M059J (cell line): ENCODE measurements at regions not wholly inside any gene's neighbourhood (a gene's known extent, or its start where the extent isn't known, plus 50 kb on each side); places are given as distances from the start of the nearest gene placed in this dataset.
A peak's percentile ranks its signal among the peaks of the same experiment; 100 is the strongest.

Experiments used
- DNase-seq: peaks from one replicate; pipeline ENCODE4 v3.0.0-alpha.2; 2012; ENCODE audit warnings: low read depth

DNA sequence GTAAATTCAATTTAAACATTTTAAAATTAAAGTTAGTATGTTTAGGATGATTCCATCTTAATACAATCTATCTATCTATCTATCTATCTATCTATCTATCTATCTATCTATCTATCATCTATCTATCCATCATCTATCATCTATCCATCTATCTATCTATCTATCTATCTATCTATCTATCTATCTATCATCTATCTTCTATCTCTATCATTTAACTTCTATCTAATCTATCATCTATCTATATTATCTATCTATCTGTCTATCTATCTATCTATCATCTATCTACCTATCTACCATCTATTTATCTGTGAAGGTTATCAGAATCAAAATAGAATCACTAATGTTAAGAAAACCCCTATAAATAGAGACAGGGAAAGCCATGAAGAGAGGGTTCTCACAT lies 78.3 kb downstream of the RAMP3 start:
- DNase-seq: no peak

DNA sequence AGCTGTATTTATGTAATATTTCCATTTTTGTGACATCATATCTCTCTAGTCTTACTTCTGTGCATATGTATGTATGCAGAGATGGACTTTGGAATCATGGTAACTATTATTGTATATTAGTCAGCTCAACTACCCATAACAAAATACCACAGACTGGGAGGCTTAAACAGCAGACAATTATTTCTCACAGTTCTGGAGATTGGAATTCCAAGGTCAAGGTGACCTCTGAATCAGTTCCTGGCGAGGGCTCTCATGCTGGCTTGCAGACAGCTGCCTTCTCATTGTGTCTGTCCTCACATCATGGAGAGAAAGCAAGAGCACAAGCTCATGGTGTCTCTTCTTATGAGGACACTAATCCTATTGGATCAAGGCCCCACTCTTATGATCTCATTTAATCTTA lies 79.1 kb downstream of the RAMP3 start:
- DNase-seq: peak; percentile 45

DNA sequence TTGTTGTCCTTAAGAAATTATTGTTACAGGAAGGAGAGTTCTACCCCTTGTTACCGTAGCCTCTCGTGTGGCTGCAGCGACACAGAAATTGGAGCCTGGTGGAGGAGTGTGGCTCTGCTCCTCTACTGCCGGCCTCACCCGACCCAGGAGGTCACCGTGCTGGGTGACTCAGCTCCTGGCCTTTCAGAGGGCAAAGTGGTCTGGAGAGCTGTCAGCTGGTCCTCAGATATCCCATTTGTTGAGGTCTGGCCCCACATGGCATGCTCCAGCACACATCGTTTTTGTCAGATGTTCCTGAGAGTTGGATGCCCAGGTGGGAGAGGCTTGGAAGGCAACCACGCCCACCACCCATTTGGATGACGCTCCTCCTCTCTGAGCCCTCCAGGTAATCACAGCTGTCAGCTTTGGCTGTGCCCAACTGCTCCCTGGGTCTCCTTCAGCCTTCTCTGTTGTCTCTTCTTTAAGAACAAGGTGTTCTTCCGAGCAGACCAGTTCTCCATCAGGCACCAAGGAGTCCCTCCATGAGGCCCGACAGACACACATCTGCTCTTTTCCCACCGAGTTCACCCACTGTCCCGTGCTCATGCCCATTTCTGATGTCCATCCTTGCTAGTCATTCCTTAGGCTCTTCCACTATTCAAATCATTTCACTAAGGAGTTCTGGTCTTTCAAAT lies 80.3 kb downstream of the RAMP3 start:
- DNase-seq: peak; percentile 48

DNA sequence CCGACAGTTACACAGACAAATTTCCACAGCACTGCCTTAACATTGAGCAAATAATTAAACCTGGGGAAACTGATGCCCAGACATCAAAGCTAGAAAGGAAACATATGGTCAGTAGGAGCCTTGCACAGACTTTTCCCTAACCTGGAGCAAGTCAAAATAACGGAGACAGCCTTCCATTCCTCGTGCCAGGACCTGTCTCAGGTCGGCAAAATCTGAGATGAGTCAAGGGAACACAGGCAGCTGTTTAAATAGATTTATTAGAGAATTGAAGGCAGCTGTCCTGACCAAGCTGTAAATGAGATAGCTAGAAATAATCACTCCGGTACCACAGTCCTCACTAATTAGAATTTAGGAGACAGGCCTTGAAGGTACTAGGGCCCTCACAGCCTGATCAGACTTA lies 81.2 kb downstream of the RAMP3 start:
- no peak for DNase-seq

DNA sequence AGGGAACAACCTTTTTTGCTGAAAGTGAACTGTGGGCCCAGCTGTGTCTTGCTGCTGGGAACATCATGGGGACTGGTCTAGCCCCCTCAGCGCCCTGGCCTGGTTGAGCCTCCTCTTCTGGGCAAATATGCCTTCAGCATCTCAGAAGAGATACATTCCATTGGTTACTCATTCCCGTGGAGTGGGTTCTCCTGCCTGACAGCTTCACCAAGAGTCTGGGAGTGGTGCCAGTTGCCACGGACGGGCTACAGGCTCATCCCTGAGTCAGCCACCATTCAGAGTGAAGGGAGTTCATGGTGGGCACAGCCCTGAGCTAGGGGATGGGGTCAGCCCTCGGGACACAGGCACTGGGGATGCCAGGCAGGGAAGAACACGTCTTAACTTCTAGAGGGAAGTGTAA lies 81.9 kb downstream of the RAMP3 start:
- peak; percentile 87 for DNase-seq

DNA sequence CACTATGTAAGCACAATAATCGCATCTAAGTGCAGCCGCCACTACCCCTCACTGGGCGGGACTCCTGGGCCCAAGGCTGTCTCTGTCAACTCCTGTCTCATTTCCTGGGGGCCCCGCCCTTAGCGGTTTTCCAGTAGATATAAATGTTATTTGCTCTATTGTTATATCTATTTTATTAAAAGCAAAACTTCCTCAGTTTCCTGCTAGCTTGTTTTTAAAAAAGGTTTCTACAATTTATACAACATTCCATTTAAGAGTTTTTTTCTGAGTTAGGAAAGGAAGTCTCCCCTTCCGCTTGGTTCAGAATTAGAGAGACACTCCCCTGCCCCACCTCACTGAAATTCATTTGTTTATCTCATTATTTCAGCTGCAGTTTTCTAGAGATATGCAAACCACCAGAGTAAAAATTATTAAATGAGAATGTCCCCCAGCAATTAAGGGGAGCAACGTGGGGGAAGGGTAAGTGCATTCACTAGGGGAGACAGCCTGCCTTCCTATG lies 82.7 kb downstream of the RAMP3 start:
- DNase-seq: no peak

DNA sequence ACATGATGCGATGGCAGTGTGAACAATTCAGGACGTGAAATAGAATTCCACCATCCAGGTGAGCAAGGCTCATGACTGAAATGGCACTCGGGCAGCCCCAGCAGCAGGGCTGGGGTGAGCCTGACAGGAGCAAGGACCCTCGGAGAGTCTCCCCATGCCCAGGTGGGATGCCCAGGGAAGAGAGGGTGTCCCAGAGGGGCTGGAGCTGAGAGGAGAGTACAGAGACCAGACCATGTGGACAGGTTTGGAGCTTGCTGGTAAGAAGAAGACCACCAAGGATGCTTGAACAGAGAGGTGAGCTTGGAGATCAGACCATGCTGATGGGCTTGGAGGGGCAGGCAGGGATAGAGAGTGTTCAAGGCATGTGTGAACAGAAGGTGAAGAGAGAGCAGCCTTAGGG lies 83.3 kb downstream of the RAMP3 start:
- no peak for DNase-seq

DNA sequence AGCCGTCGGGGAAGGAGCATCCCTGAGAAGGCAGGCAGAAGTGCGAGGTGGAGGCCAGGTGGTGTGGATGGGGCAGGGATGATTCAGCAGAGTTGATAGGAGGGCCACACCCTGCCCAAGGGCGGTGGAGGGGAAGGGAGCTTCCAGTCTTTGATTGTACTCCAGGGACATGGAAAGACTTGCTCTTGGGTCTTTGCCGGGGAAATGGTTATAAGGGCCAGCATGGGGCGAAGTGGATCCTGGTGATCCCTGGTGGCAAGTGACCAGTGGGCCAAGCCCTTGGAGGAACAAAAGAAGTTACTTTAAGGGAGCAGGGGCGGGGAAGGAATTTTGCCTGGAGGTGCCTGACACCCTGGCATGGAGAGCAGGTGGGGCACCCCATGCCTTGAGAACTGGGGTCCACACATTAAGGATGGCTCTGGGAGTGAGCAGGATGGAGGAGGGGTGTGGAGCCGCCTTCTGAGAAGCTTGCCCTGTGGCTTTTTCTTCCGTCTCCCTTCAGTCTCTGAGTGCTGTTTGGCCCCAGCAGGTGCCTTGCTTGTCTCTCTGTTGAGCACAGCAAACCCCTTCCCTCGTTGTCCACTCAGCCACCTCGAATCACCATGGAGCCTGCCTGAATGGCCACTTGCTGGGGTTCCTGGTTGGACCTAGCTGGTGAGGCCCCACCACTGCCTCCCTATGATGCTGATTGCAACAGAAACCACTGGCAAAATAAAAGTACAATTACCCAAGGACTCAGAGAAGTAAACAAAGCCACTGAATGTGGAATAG lies 83.9 kb downstream of the RAMP3 start:
- DNase-seq: no peak

DNA sequence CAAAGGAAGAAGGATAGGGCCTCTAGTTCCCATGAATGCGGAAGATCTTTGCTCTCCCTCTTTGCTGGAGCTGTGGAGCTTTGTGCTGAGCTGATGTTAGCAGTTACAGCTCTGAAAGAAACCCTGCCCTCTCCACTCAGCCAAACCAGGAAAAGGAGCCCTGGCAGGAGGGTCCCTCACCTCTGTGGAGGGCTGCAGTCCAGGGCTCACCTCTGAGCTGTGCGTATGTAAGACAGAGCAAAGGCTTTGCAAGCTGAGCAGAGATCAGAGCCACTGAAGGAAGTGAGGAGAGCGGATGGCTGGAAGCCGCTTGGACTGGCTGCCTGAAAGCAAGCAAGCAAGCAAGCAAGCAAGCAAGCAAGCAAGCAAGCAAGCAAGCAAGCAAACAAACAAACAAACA lies 84.7 kb downstream of the RAMP3 start:
- no peak for DNase-seq

DNA sequence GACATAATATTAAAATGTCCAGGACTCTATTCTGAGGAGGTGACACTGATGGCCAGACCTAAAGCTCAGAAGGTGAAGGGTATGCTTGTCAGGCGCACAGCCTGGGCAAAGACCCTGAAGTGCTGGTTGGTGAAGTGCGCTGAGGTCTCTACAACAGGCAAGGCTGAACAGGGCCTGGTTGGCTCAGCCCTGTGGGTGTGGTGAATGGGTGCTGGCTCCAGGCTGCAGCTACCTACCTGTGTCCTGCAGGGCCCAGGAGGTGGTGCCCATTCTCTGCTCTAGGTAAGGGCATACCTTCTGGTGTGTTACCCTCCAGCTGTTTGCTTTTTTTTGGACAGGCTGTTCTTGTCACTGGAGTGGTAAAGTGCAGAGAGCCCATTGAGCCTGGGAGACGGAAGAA lies 85.1 kb downstream of the RAMP3 start:
- no peak for DNase-seq

DNA sequence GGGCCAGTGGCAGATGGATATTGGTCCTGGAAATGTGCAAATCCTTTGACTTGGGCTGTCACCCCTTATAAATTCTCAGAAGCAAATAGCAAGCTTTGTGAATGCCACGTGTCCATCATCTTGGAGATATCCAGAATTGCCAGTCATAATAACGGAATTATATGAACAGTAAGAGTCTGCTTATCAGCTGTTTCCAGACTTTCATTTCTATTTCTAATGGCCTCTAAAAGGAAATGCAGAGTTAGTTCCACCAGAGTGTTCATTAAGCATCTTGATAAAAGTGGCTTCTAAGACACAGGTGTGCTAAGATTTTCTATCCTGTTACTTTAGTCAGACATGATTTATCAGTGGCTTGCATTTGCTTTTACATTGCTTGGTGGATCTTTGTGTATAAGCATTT lies 87.4 kb downstream of the RAMP3 start:
- DNase-seq: no peak

DNA sequence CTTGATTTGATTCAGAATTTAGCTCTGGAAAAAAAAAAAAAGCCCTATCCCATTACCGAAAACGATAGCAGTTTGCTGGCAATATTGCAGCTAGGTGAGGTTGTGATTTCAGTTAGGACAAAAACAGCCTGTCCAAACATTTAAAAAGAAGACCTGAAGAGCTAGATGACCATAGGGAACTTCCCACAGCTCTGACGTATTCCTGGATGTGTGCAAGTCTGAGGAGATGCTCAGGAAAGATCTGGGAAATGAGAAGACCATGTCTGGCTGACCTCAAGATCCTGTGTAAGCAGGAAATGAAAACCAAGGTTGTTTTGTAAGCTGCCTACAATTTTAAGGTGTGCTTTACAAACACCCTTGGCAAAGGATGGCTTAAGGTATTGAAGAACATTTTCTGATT lies 88.7 kb downstream of the RAMP3 start:
- DNase-seq: no peak

DNA sequence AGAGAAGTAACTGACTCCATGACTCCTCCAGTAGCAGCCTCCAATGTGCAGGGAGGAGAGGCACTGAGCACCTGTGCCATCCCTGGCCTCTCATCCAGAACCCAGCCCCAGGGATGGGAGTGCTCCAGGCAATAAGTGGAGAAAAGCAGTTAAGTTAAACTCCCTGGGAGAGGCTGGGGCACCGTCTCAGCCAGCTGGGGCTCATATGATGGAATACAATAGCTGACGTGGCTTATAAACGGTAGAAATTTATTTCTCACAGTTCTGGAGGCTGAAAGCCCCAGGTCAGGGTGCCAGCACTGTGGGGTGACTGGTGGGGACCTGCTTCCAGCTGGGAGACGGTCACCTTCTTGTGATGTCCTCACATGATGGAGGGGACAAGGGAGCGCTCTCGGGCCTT lies 94.7 kb downstream of the RAMP3 start:
- DNase-seq: no peak

DNA sequence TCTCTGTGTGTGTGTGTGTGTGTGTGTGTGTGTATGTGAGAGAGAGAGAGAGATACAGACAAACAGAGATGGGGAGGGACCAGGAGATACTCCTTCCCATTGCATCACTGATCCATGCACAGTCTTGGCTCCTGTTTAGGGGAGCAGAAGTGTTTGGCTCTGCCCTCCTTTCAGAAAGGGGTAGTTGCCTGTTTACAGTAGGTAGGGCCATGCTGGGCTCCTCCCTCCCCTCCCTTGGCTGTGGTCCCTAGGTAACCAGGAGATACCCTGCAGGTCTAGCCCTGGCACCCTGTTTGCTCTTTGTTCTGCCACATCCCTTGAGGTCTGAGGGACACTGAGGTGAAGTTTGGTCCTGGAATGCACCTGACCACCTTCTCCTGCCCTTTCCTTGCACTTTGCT lies 95.3 kb downstream of the RAMP3 start:
- no peak for DNase-seq

DNA sequence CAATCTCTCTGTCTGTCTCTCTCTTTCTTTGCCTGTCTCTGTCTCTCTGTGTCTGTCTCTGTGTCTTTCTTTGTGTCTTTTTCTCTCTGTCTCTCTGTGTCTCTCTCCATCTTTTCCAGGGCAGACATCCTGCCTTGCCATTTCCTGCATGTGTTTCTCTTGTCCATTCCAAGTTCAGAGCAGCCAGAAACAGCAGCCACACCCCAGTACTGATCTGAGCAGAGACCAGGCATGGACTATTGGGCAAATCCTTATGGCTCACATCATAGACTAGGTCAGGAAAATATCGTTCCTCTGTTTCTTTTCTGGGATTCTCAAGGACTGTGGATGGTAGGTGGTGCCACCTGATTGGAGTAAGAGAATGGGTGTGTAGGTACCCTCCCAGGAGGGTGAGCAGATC lies 95.8 kb downstream of the RAMP3 start:
- no peak for DNase-seq

DNA sequence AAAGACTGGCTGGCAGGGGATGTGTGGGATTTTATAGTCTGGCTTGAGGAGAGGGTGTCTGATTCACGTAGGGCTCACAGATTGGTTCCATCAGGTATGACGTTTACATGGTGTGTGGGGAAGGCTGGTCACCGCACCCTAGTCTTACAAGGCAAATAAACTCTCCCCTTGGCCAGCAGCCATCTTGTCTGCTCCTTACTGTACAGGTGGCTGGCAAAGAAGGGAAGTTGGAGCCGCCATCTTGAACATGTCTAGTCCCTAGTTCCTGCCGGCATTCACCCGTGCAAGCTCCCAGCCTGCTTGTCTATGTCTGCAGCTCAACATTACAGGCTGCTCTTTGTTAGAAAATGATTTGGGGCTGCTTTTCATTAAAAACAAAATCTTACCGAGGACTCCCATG lies 97.6 kb downstream of the RAMP3 start:
- no peak for DNase-seq

DNA sequence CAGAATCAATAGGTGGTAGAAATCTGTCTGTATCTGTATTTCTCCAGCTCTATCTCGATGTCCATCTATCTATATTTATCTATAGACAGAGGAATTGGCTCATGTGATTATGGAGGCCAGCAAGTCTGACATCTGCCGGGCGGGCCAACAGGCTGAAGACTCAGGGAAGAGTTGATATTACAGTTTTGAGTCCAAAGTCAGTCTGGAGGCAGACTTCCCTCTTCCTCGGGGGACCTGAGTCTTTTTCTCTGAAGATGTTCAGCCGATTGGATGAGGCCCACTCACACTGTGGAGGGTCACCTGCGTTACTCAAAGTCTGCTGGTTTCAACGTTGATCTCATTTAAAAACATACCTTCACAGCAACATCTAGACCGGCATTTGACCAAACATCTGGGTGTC lies 98.7 kb downstream of the RAMP3 start:
- no peak for DNase-seq

DNA sequence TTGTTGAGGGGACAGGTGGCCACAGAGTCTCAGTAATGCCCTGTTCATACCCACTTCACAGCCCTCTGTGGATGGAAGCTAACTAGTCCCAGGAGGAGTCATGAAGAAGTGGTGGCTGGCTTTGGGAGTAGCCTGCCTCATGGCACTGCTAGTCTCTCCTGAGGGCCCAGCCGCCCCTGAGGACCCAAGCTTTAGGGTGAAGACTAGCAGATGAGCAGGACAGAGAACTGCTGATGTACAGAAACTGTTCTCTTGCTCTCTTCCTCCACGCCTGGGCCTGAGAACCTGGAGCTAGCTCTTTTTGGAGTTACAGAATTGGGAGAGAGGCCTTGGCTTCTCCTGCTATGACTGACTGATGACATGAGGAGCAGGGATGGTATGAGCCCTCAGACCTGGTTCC lies 99.2 kb downstream of the RAMP3 start:
- DNase-seq: no peak

DNA sequence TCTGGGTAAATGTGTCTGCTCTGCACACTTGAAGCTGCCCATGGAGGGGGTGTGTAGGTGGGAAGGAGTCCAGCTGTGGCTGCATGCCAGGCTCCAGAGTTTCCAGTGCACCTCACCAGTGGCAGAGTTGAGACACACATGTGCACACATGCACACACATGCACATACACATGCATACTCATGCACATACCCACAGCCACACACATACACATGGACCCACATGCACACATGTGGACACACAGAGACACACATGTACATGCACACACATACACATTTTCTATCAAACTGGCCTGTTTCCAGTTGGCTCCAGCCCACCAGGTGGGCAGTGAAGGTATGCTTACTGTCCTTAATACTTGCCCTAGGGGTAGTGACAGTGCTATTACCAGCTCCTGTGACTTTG lies 99.7 kb downstream of the RAMP3 start:
- no peak for DNase-seq

DNA sequence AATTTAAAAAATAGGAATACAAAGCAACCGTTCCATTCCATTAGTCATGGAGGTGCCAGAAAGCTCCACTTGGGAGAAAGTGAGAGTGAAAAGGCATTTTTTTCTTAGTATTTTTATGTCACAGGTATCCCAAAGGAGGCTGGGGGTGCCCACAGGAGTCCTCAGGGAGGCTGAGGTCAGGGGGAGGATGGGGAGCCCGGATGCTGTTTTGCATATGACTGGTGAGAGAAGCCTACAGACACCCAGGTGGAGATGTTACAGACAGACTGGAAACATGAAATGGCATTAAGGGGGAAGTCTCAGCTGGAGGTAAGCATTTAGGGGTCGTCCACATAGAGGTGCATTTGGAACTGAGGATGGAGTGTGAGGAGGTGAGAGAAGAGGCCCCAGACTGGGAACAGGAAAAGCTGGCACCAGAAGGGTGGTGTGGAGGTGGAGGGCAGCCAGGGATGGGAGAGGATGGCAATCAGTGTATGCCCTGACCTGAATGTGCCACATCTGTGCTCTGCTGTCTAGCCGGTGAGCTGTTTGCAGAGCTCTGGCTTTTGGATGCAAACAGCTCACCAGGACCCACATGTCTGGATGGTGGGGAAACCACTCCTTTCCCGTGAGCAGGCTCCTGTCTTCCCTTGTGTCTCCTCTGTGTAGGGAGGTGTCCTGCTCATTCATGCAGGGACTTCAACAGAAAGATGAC lies 101.1 kb downstream of the RAMP3 start:
- DNase-seq: no peak

DNA sequence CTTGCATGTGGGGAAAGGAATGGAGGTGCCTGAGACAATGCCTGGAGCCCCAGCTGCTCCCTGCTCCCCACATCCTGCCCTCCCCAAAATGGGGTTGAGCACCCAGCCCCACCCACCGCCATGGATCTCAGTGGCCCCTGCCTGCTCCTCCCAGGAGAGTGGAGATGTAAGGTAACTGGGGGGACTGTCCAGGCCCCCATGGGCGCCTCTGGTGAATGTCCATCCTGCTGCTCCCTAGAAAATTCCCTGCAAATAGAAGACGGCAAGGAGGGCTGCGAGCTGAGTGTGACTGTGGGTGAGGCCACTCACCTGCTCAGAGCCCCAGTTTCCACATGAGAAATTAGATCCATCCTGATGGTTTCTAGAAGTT lies 101.6 kb downstream of the RAMP3 start:
- DNase-seq: no peak

DNA sequence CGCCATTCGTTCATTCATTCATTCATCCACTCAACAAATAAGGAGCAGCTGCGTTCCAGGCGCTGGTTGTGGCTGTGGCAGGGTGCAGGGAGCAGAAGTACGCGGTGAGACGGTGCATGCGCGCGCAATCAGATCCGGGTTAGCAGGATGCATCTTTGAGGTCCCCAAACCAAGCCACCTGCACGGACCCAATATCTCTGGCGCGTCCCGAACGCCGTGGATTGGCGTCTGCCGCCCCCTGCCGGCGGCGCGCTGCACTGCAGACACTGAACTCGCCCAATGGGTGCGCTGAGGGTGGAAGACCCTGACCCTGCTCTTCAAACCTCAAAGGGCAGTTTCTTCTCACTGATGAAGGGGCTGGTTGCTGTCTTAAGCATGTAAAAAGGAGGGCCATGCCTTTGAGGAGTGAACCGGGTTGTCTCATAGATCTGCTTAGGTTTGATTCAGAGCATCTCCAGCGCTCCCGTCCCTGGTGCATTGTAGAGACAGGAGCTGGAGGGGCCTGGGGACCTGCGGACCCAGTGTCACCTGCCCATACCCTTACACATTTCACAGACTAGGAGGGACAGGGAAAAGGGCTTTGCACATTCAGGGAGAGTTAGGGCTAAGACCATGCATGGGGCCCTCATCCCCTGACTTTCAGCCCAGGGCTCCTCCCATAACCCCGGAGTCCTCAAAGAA lies 102.5 kb downstream of the RAMP3 start:
- DNase-seq: peak; percentile 18

DNA sequence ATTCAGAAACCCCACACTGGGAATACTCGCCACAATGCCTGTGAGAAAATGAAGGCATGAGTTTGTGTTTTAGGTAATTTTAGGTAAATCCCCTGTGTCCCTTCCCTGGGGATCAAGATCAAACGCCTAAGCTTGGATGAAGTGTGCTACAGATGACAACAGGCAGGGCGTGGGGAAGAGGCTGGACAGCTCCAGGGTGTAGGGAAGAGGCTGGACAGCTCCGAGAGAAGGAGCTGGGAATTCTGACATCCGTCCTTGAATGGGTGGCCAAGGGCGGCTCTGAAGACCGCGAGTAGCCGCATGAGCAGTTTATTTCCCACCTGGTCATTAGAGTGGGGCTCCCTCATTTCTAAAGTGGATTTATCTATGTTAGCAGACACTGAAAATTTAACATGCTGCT lies 109.7 kb downstream of the RAMP3 start:
- no peak for DNase-seq
